NCI-H2171 (cell line): ENCODE measurements at regions not wholly inside any gene's neighbourhood (a gene's known extent, or its start where the extent isn't known, plus 50 kb on each side); places are given as distances from the start of the nearest gene placed in this dataset.

ENCODE experiments used
- DNase-seq: peaks from one replicate; lab custom pipeline; 2025; lab: John Stamatoyannopoulos, UW

- no peak for DNase-seq
Observed at GRCh38 chr12:77299001-77299400, 233.6 kb upstream of the E2F7 start.

- DNase-seq = no peak
Observed at GRCh38 chr12:77294016-77294415, 228.6 kb upstream of the E2F7 start.

- DNase-seq = no peak
Observed at GRCh38 chr12:77274926-77275325, 209.6 kb upstream of the E2F7 start.

- DNase-seq = no peak
Observed at GRCh38 chr12:77273898-77274297, 208.5 kb upstream of the E2F7 start.

GRCh38 chr12:77256956-77257355 lies 191.6 kb upstream of the E2F7 start:
- DNase-seq = no peak

GRCh38 chr12:77253321-77253720 lies 188.0 kb upstream of the E2F7 start:
- DNase-seq = no peak

- no peak for DNase-seq
Observed at GRCh38 chr12:77251799-77252198, 186.4 kb upstream of the E2F7 start.

GRCh38 chr12:77249892-77250291 lies 184.5 kb upstream of the E2F7 start:
- no peak for DNase-seq

- no peak for DNase-seq
Observed at GRCh38 chr12:77248036-77248435, 182.7 kb upstream of the E2F7 start.

- no peak for DNase-seq
Observed at GRCh38 chr12:77247542-77247941, 182.2 kb upstream of the E2F7 start.

GRCh38 chr12:77243345-77243744 lies 178.0 kb upstream of the E2F7 start:
- no peak for DNase-seq

- DNase-seq = no peak
Observed at GRCh38 chr12:77239617-77240016, 174.2 kb upstream of the E2F7 start.

GRCh38 chr12:77238335-77238734 lies 173.0 kb upstream of the E2F7 start:
- no peak for DNase-seq

- DNase-seq = no peak
Observed at GRCh38 chr12:77237896-77238295, 172.5 kb upstream of the E2F7 start.

- DNase-seq = no peak
Observed at GRCh38 chr12:77236066-77236465, 170.7 kb upstream of the E2F7 start.

GRCh38 chr12:77232045-77232444 lies 166.7 kb upstream of the E2F7 start:
- no peak for DNase-seq

GRCh38 chr12:77231501-77231918 lies 166.1 kb upstream of the E2F7 start:
- DNase-seq = no peak

GRCh38 chr12:77229640-77230442 lies 164.5 kb upstream of the E2F7 start:
- DNase-seq = no peak

- no peak for DNase-seq
Observed at GRCh38 chr12:77228376-77228775, 163.0 kb upstream of the E2F7 start.

- no peak for DNase-seq
Observed at GRCh38 chr12:77226368-77226767, 161.0 kb upstream of the E2F7 start.

- DNase-seq = no peak
Observed at GRCh38 chr12:77225373-77225772, 160.0 kb upstream of the E2F7 start.

GRCh38 chr12:77224346-77224745 lies 159.0 kb upstream of the E2F7 start:
- no peak for DNase-seq

GRCh38 chr12:77222336-77222735 lies 157.0 kb upstream of the E2F7 start:
- no peak for DNase-seq

GRCh38 chr12:77220586-77220985 lies 155.2 kb upstream of the E2F7 start:
- DNase-seq = no peak
